ENCODE measurements at regions not wholly inside any gene's neighbourhood (a gene's known extent, or its start where the extent isn't known, plus 50 kb on each side); places are given as distances from the start of the nearest gene placed in this dataset.

- Mint-ChIP-seq H3K36me3 (no peaks in the 10 kb centered on the region), H3K27me3 (no peaks in the 10 kb centered on the region)
These were observed 471.8 kb upstream of the BRINP1 start for GRCh38 chr9:119841016-119841415.

GRCh38 chr9:119839888-119840287 is 470.7 kb upstream of the BRINP1 start:
- DNase-seq (no peak), ATAC-seq (replicated peaks) (no peak)
- H3K27me3 Mint-ChIP-seq, result no peaks in the 10 kb centered on the region
- H3K4me1 Mint-ChIP-seq, result no peaks in the 10 kb centered on the region
- H3K4me3 Mint-ChIP-seq, result no peak overlapping the region
- H3K36me3 Mint-ChIP-seq, result no peaks in the 10 kb centered on the region
- no peak overlapping the region for H3K27ac Mint-ChIP-seq
- H3K9me3 Mint-ChIP-seq, result peaks cover 0 to 1% of the 10 kb centered on the region in 2 donors

More at GRCh38 chr9:119841016-119841415, 471.8 kb upstream of the BRINP1 start:
- ATAC-seq (replicated peaks), result no peak
- Mint-ChIP-seq H3K4me1 (no peaks in the 10 kb centered on the region), H3K9me3 (peaks cover 0 to 1% of the 10 kb centered on the region in 2 donors), H3K27ac (no peak overlapping the region), H3K4me3 (no peak overlapping the region)
- no peak for DNase-seq

- ATAC-seq (replicated peaks), result no peak
- Mint-ChIP-seq H3K4me1 (no peaks in the 10 kb centered on the region), H3K9me3 (peaks cover 0 to 1% of the 10 kb centered on the region in 2 donors), H3K36me3 (no peaks in the 10 kb centered on the region), H3K27ac (no peak overlapping the region), H3K4me3 (no peak overlapping the region), H3K27me3 (peaks cover 0 to 4% of the 10 kb centered on the region in 2 donors)
- DNase-seq, result no peak
These were observed 469.0 kb upstream of the BRINP1 start for GRCh38 chr9:119838210-119838609.

GRCh38 chr9:119836036-119836435 is 466.8 kb upstream of the BRINP1 start:
- H3K4me1 Mint-ChIP-seq, result no peaks in the 10 kb centered on the region
- H3K36me3 Mint-ChIP-seq, result no peaks in the 10 kb centered on the region
- H3K4me3 Mint-ChIP-seq, result no peak overlapping the region
- no peak overlapping the region for H3K27ac Mint-ChIP-seq
- no peak for ATAC-seq (replicated peaks)
- DNase-seq, result no peak
- H3K27me3 Mint-ChIP-seq, result peaks cover 0 to 4% of the 10 kb centered on the region in 2 donors
- H3K9me3 Mint-ChIP-seq, result peaks cover 0 to 1% of the 10 kb centered on the region in 2 donors

GRCh38 chr9:119834064-119834620 is 464.9 kb upstream of the BRINP1 start:
- Mint-ChIP-seq H3K4me3 (no peak overlapping the region), H3K27ac (no peak overlapping the region), H3K27me3 (peaks cover 0 to 4% of the 10 kb centered on the region in 2 donors)

GRCh38 chr9:119831309-119831708 is 462.1 kb upstream of the BRINP1 start:
- no peak for DNase-seq
- H3K4me1 Mint-ChIP-seq, result no peaks in the 10 kb centered on the region
- H3K27me3 Mint-ChIP-seq, result peaks cover 0 to 4% of the 10 kb centered on the region in 2 donors
- H3K4me3 Mint-ChIP-seq, result no peak overlapping the region
- no peaks in the 10 kb centered on the region for H3K36me3 Mint-ChIP-seq
- no peak for ATAC-seq (replicated peaks)
- H3K9me3 Mint-ChIP-seq, result no peaks in the 10 kb centered on the region
- no peak overlapping the region for H3K27ac Mint-ChIP-seq

More at GRCh38 chr9:119834064-119834620, 464.9 kb upstream of the BRINP1 start:
- H3K4me1 Mint-ChIP-seq, result no peaks in the 10 kb centered on the region
- peaks cover 0 to 1% of the 10 kb centered on the region in 2 donors for H3K9me3 Mint-ChIP-seq
- no peak for ATAC-seq (replicated peaks)
- no peaks in the 10 kb centered on the region for H3K36me3 Mint-ChIP-seq
- no peak for DNase-seq

- no peak for ATAC-seq (replicated peaks)
- no peaks in the 10 kb centered on the region for H3K9me3 Mint-ChIP-seq
- H3K4me3 Mint-ChIP-seq, result no peak overlapping the region
- no peak overlapping the region for H3K27ac Mint-ChIP-seq
- DNase-seq, result no peak
- no peaks in the 10 kb centered on the region for H3K4me1 Mint-ChIP-seq
- no peaks in the 10 kb centered on the region for H3K36me3 Mint-ChIP-seq
- H3K27me3 Mint-ChIP-seq, result peaks cover 0 to 4% of the 10 kb centered on the region in 2 donors
These were observed 460.5 kb upstream of the BRINP1 start for GRCh38 chr9:119829748-119830147.

- H3K4me1 Mint-ChIP-seq, result no peaks in the 10 kb centered on the region
- no peak overlapping the region for H3K27ac Mint-ChIP-seq
- H3K36me3 Mint-ChIP-seq, result no peaks in the 10 kb centered on the region
- ATAC-seq (replicated peaks) (no peak), DNase-seq (no peak)
- H3K9me3 Mint-ChIP-seq, result no peaks in the 10 kb centered on the region
- peaks cover 0 to 4% of the 10 kb centered on the region in 2 donors for H3K27me3 Mint-ChIP-seq
- no peak overlapping the region for H3K4me3 Mint-ChIP-seq
These were observed 460.0 kb upstream of the BRINP1 start for GRCh38 chr9:119829186-119829585.

- Mint-ChIP-seq H3K9me3 (no peaks in the 10 kb centered on the region), H3K4me3 (no peak overlapping the region), H3K27me3 (no peaks in the 10 kb centered on the region), H3K27ac (no peak overlapping the region), H3K4me1 (no peaks in the 10 kb centered on the region), H3K36me3 (no peaks in the 10 kb centered on the region)
- ATAC-seq (replicated peaks) (no peak), DNase-seq (no peak)
These were observed 458.3 kb upstream of the BRINP1 start for GRCh38 chr9:119827526-119827925.

- no peaks in the 10 kb centered on the region for H3K27me3 Mint-ChIP-seq
- H3K36me3 Mint-ChIP-seq, result no peaks in the 10 kb centered on the region
- no peaks in the 10 kb centered on the region for H3K9me3 Mint-ChIP-seq
- H3K4me3 Mint-ChIP-seq, result no peak overlapping the region
- DNase-seq (no peak), ATAC-seq (replicated peaks) (no peak)
- no peaks in the 10 kb centered on the region for H3K4me1 Mint-ChIP-seq
- H3K27ac Mint-ChIP-seq, result no peak overlapping the region
These were observed 457.9 kb upstream of the BRINP1 start for GRCh38 chr9:119827126-119827525.

- Mint-ChIP-seq H3K27ac (no peak overlapping the region), H3K9me3 (no peaks in the 10 kb centered on the region), H3K4me3 (no peak overlapping the region), H3K27me3 (no peaks in the 10 kb centered on the region), H3K4me1 (no peaks in the 10 kb centered on the region), H3K36me3 (no peaks in the 10 kb centered on the region)
- DNase-seq (no peak), ATAC-seq (replicated peaks) (no peak)
These were observed 449.6 kb upstream of the BRINP1 start for GRCh38 chr9:119818726-119819435.

GRCh38 chr9:119810645-119811429 is 441.6 kb upstream of the BRINP1 start:
- Mint-ChIP-seq H3K36me3 (no peaks in the 10 kb centered on the region), H3K27ac (no peak overlapping the region), H3K27me3 (peaks cover 0 to 3% of the 10 kb centered on the region in 2 donors), H3K4me1 (no peaks in the 10 kb centered on the region), H3K9me3 (peaks cover 0 to 2% of the 10 kb centered on the region in 2 donors), H3K4me3 (no peak overlapping the region)
- DNase-seq, result no peak
- no peak for ATAC-seq (replicated peaks)

- H3K27me3 Mint-ChIP-seq, result peaks cover 0 to 3% of the 10 kb centered on the region in 2 donors
- H3K27ac Mint-ChIP-seq, result no peak overlapping the region
- H3K4me1 Mint-ChIP-seq, result no peaks in the 10 kb centered on the region
- H3K9me3 Mint-ChIP-seq, result no peaks in the 10 kb centered on the region
- H3K36me3 Mint-ChIP-seq, result no peaks in the 10 kb centered on the region
- no peak overlapping the region for H3K4me3 Mint-ChIP-seq
- DNase-seq (no peak), ATAC-seq (replicated peaks) (no peak)
These were observed 434.4 kb upstream of the BRINP1 start for GRCh38 chr9:119803679-119804078.

- no peak overlapping the region for H3K27ac Mint-ChIP-seq
- no peak for ATAC-seq (replicated peaks)
- no peaks in the 10 kb centered on the region for H3K4me1 Mint-ChIP-seq
- no peak for DNase-seq
- no peak overlapping the region for H3K4me3 Mint-ChIP-seq
- peaks cover 0 to 3% of the 10 kb centered on the region in 2 donors for H3K27me3 Mint-ChIP-seq
- H3K9me3 Mint-ChIP-seq, result no peaks in the 10 kb centered on the region
- H3K36me3 Mint-ChIP-seq, result no peaks in the 10 kb centered on the region
These were observed 433.4 kb upstream of the BRINP1 start for GRCh38 chr9:119802621-119803020.

- Mint-ChIP-seq H3K4me1 (no peaks in the 10 kb centered on the region), H3K27me3 (peaks cover 0 to 3% of the 10 kb centered on the region in 2 donors), H3K4me3 (no peak overlapping the region), H3K36me3 (no peaks in the 10 kb centered on the region), H3K27ac (no peak overlapping the region), H3K9me3 (no peaks in the 10 kb centered on the region)
- ATAC-seq (replicated peaks), result no peak
- DNase-seq, result no peak
These were observed 432.9 kb upstream of the BRINP1 start for GRCh38 chr9:119802133-119802532.
